Gastrocnemius medialis (tissue), 4 donors: ENCODE measurements at regions not wholly inside any gene's neighbourhood (a gene's known extent, or its start where the extent isn't known, plus 50 kb on each side); places are given as distances from the start of the nearest gene placed in this dataset.

Source experiments
- ATAC-seq, 2 donors: fragments of 150-250 bp; one replicate each; pipeline ENCODE4 v1.9.1; 2016
- DNase-seq, 2 donors: peaks; one replicate each; pipeline ENCODE4 v3.0.0-alpha.2; 2019
- H3K27ac ChIP-seq, 4 donors: fragments of 200-600 bp; sonication (generic); 1 replicate in 1 of 4; 2 replicates in 3 of 4; pipeline ENCODE4 v1.5.1; 2016 to 2018; ENCODE audit warnings: mild to moderate bottlenecking in 2 of 4, moderate library complexity in 1 of 4
- H3K27me3 ChIP-seq, 3 donors: fragments of 200-600 bp; sonication (generic) in 2 of 3; 1 replicate in 1 of 3; 2 replicates in 2 of 3; pipeline versions ENCODE4 v1.5.1 to v1.6.0; 2016 to 2019; ENCODE audit warnings: mild to moderate bottlenecking in 1 of 3, moderate library complexity in 1 of 3
- H3K36me3 ChIP-seq, 2 donors: fragments of 200-600 bp; sonication (generic) in 1 of 2; one replicate each; pipeline ENCODE4 v1.5.1; 2017 to 2018
- H3K4me1 ChIP-seq, 2 donors: fragments of 200-600 bp; sonication (generic) in 1 of 2; one replicate each; pipeline ENCODE4 v1.5.1; 2016 to 2017; ENCODE audit warnings: mild to moderate bottlenecking in 2 of 2
- H3K4me3 ChIP-seq, 4 donors: fragments of 200-600 bp; sonication (generic) in 3 of 4; 1 replicate in 1 of 4; 2 replicates in 3 of 4; pipeline ENCODE4 v1.5.1; 2016 to 2019; ENCODE audit warnings: mild to moderate bottlenecking in 2 of 4
- H3K9me3 ChIP-seq, 3 donors: fragments of 200-600 bp; sonication (generic) in 2 of 3; 1 replicate in 1 of 3; 2 replicates in 2 of 3; pipeline ENCODE4 v1.5.1; 2016 to 2019
- POLR2A ChIP-seq, 2 donors: fragments of 450-650 bp; IDR thresholded peaks; one replicate each; pipeline ENCODE4 v1.6.1; 2017; ENCODE audit warnings: antibody characterized with exemption in 2 of 2, mild to moderate bottlenecking in 2 of 2, moderate library complexity in 2 of 2
- in situ Hi-C, 4 donors: fragments of 200-750 bp; cut with MboI; loops; one replicate each; pipeline versions ENCODE4 v1.15.0 to v1.8.0; 2017; ENCODE audit warnings: low sequenced_read_pairs in 4 of 4
- intact Hi-C: fragments of 100-400 bp; cut with DNase I; formaldehyde crosslinking; loops from one replicate; pipeline ENCODE4 v1.15.1; 2023; ENCODE audit warnings: low total_unique reads
- TF ChIP-seq, protein P1 (sequence below), 5 experiments: fragments of 450-650 bp in 3 of 5; fragments of 200-600 bp in 2 of 5; sonication (generic) in 2 of 5; IDR thresholded peaks in 4 of 5; conservative IDR thresholded peaks in 1 of 5; 1 replicate in 4 of 5; 2 replicates in 1 of 5; pipeline ENCODE4 v1.5.1; 2016 to 2019; ENCODE audit warnings: antibody characterized with exemption in 5 of 5, mild to moderate bottlenecking in 3 of 5, moderate library complexity in 3 of 5

DNA sequence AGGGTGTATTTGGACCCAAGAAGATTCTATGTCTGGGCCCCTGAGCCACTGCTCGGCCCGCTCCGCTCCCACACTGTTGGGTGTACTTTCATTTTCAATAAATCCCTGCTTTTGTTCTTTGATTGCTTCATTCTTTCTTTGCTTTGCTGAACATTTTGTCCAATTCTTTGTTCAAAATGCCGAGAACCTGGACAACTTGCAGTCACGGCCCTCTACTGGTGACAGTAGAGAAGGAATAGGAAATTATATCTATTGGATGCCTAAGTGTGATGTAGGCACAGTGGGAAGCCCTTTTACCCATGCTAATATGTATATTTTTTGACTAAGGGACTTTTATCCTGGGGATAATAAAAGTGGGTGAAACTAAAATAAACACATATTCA is 340.8 kb downstream of the LRRC3B start:
- H3K9me3 ChIP-seq: no peaks in the 10 kb centered on the region
- intact Hi-C loops (no loop called here), in situ Hi-C loops (no loop called here)
- H3K36me3 ChIP-seq: no peaks in the 10 kb centered on the region
- no peak for DNase-seq
- ATAC-seq: no peak
- H3K4me3 ChIP-seq: peak overlapping the region in 1 of 4 donors; percentile 9
- TF ChIP-seq, protein P1, sequence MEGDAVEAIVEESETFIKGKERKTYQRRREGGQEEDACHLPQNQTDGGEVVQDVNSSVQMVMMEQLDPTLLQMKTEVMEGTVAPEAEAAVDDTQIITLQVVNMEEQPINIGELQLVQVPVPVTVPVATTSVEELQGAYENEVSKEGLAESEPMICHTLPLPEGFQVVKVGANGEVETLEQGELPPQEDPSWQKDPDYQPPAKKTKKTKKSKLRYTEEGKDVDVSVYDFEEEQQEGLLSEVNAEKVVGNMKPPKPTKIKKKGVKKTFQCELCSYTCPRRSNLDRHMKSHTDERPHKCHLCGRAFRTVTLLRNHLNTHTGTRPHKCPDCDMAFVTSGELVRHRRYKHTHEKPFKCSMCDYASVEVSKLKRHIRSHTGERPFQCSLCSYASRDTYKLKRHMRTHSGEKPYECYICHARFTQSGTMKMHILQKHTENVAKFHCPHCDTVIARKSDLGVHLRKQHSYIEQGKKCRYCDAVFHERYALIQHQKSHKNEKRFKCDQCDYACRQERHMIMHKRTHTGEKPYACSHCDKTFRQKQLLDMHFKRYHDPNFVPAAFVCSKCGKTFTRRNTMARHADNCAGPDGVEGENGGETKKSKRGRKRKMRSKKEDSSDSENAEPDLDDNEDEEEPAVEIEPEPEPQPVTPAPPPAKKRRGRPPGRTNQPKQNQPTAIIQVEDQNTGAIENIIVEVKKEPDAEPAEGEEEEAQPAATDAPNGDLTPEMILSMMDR (IDR thresholded peaks at IDR 0.05 in 4 of 5, conservative IDR thresholded peaks at IDR 0.05 in 1 of 5): no peak
- no peak for TF ChIP-seq POLR2A (IDR thresholded peaks at IDR 0.05)
- H3K4me1 ChIP-seq: no peaks in the 10 kb centered on the region
- no peak overlapping the region for H3K27ac ChIP-seq
- H3K27me3 ChIP-seq: no peaks in the 10 kb centered on the region

DNA sequence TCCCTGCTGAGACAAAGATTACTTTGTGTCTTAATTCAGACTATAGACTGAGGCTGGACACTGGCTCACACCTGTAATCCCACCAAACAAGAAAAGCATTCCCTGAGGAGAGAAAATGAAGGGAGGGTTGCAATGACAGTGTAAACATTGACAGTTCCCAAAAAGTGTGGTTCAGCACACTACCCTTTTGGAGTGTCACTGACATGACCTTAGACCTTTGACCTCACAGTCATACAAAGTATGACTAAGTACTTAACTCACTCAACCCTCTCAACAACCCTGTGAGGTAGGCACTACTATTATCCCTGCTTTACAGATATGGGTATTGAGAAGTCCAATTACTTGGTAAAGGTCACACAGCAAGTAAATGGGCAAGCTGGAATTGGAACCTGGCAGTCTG is 341.7 kb downstream of the LRRC3B start:
- H3K4me3 ChIP-seq: no peak overlapping the region
- intact Hi-C loops: no loop called here
- ATAC-seq (no peak), DNase-seq (no peak)
- in situ Hi-C loops: no loop called here
- H3K27me3 ChIP-seq: no peaks in the 10 kb centered on the region
- TF ChIP-seq POLR2A (IDR thresholded peaks at IDR 0.05): no peak
- TF ChIP-seq, protein P1 (IDR thresholded peaks at IDR 0.05 in 4 of 5, conservative IDR thresholded peaks at IDR 0.05 in 1 of 5): no peak
- H3K36me3 ChIP-seq: no peaks in the 10 kb centered on the region
- H3K27ac ChIP-seq: no peak overlapping the region
- H3K4me1 ChIP-seq: no peaks in the 10 kb centered on the region
- H3K9me3 ChIP-seq: no peaks in the 10 kb centered on the region

DNA sequence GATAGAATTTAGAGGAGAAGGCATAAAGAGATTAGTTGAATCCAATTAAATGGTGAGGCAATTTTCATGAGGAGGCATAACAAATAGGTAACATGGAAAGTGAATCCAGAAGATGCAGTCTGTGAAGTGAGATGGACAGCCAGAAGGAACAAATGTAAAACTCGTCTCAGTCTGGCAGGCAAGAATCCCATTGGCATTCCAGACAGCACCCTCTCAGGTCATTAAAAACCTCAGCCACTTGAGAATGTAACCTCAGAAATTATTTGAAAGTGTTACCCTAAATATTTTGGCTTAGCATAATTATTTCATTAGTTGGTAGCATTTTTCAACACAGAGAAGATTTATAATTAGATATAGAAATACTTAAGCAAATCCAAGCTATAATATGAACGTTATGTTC is 342.3 kb downstream of the LRRC3B start:
- Histone ChIP-seq H3K4me1 (no peaks in the 10 kb centered on the region), H3K27me3 (no peaks in the 10 kb centered on the region), H3K9me3 (no peaks in the 10 kb centered on the region), H3K27ac (no peak overlapping the region), H3K36me3 (no peaks in the 10 kb centered on the region), H3K4me3 (no peak overlapping the region)
- in situ Hi-C loops (no loop called here), intact Hi-C loops (no loop called here)
- TF ChIP-seq, protein P1 (IDR thresholded peaks at IDR 0.05 in 4 of 5, conservative IDR thresholded peaks at IDR 0.05 in 1 of 5): no peak
- no peak for TF ChIP-seq POLR2A (IDR thresholded peaks at IDR 0.05)
- DNase-seq (no peak), ATAC-seq (no peak)

DNA sequence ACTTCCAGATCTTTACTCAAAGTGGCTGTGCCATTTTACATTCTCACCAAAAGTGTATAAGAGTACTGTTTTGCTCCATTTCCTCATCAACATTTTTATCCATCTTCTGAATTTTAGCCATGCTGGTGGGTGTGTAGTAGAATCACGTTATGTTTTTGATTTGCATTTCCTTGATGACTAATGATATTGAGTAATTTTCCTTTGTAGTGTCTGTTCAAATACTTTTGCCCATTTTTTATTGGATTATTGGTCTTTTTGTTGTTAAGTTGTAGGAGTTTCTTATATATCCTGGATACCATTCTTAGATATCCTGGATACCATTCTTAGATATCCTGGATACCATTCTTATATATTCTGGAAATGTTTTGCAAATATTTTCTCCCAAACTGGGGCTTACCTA is 344.9 kb downstream of the LRRC3B start:
- in situ Hi-C loops: no loop called here
- ATAC-seq: no peak
- no peaks in the 10 kb centered on the region for H3K4me1 ChIP-seq

More for the DNA sequence above, 344.9 kb downstream of the LRRC3B start:
- DNase-seq: no peak
- Histone ChIP-seq H3K36me3 (no peaks in the 10 kb centered on the region), H3K27me3 (no peaks in the 10 kb centered on the region), H3K27ac (no peak overlapping the region), H3K9me3 (no peaks in the 10 kb centered on the region), H3K4me3 (no peak overlapping the region)
- TF ChIP-seq, protein P1 (IDR thresholded peaks at IDR 0.05 in 4 of 5, conservative IDR thresholded peaks at IDR 0.05 in 1 of 5): no peak
- TF ChIP-seq POLR2A (IDR thresholded peaks at IDR 0.05): no peak
- intact Hi-C loops: no loop called here
